HG02798 (cell line): ENCODE measurements at regions not wholly inside any gene's neighbourhood (a gene's known extent, or its start where the extent isn't known, plus 50 kb on each side); places are given as distances from the start of the nearest gene placed in this dataset.

ENCODE experiments used
- ATAC-seq: cut with Tn5 transposase; IDR thresholded peaks from one replicate; pipeline ENCODE4 v1.9.1; 2021; ENCODE audit warnings: mild to moderate bottlenecking; ENCODE audit not compliant: unreplicated experiment, poor library complexity

DNA sequence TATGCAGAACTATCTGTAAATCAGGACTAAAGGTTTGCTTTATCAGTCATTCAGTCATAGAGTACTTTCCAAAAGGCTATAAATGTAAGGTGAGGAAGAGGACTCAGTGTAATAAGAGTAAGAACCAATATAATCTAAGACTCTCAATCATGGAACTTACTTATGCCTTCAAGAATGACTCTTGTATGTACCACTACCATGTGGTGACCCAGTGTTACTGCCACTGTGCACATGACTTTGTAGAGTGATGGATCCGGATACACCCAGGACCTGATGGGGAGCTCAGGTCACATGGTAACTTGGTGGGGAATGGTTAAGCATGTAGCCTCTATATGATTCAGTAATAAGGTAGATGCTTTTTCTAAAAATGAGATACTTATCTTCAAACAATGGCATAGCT lies 2099.8 kb downstream of the MRPL39 start:
- ATAC-seq, result no peak

DNA sequence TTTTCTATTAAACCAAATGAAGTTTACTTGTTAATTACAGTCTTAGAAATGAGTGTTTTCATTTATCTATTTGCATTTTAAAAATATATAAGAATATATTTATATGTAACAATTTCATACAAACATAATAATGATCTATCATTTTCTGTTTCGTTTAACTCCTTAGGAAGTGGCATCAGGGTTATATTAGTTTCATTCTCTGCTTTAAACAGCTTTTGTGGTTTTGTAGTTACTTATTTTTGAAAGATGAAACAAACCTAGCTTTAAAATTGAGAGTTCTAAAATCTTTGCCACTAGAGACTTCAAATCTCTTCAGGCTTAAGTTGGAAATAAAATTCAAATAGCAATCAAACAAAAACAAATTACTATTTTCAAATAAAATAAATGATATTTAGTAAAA lies 2110.6 kb downstream of the MRPL39 start:
- peak; percentile 89 for ATAC-seq

DNA sequence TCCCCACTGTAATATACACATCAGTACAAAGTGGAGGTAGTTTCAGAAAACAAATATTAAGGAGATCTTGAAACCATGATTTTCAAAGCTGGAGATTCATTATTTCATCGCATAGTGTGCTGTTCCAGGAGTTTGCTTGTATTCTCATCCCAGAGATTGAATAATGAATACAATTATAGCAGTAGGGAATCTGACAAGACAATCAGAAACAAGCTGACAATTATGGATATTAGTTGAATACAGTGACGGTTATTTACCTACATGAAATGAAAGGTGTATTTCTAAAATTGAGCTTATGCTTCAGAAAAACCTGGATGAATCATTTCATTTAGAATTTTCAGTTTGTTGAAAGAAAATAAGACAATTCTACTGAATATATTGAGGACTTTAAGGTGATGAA lies 2119.0 kb downstream of the MRPL39 start:
- no peak for ATAC-seq

DNA sequence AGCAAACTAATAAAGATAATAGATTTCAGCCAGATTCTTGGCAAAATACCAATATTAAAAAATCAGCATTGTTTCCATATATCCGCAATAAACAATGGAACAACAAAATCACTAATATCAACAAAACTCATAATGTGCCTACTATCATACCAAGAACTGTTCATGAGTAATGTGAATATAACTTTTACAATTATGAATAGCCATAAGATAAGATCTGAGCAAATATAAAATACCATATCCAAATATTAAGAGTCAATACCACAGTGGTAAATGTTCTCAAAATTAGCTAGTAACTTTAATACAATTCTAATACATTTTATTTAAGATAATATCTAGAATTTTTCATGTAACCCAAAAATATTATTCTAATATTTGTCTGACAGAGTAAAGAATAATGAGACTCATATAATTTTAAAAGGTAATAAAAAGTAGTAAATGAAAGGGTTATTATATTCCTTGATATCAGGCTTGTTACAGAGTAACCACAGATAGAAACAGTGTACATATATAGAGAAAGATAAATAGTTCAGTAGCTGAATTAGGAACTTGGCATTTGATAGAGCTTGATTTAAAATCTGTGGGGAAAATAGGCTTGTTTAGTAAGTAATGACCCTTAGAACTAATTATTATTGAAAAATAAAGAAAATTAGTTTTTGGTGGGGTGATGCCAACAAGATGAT lies 2126.6 kb downstream of the MRPL39 start:
- ATAC-seq, result no peak

DNA sequence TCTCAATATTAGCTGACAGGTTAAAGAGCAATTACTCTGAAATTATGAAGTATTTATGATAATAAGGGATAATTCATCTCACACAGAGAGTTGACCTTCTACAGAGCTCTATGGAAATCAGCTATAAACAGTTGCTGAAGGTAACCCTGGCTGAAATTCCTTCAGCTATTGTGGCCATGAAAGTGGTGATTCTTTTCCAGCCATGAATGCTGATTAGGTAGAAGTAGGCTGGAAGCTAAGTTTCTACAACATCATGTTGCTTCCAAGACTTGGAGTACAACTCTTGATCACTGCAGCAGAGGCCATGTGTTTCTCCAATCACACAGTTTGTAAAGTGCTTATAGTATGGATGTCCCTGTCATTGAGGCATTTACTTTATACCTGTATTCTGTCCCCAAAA lies 2128.9 kb downstream of the MRPL39 start:
- no peak for ATAC-seq

DNA sequence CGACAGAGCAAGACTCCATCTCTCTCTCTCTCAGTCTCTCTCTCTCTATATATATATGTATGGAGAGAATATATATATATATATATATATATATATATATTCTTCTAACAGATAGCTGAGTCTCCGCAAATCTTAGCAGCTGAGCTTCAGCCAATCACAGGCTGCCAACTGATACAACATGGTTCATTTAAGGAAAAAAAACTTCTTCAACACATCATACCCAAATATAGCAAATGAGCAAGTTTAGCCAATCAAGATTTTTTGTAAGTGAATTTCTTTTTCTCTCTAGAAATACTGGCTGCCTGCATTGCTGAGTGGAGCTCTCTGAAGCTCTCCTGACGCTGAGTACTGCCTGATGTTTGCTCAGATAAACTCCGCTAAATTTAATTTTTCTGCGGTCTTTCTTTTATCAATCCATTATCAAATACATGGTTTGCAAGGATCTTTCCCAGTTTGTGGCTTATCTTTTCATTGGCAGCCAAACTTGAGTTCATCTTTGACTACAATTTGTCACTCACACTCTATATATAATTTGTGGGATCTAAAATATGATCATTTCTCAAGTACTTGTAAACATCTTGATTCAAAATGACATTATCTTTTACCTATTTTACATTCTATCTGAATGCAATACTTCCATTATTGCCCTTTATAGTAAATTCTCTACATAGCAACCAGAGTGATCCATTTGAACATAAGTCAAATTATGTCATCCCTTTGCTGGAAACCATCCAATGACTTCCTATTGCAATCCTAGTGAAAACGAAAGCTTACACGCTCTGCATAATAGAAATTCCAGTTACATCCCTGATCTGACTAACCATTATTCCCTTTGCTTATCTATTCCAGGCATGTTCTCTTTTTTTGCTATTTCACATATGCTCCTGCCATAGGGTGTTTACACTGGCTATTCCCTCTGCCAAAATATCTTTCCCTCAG lies 2131.7 kb downstream of the MRPL39 start:
- ATAC-seq, result no peak

DNA sequence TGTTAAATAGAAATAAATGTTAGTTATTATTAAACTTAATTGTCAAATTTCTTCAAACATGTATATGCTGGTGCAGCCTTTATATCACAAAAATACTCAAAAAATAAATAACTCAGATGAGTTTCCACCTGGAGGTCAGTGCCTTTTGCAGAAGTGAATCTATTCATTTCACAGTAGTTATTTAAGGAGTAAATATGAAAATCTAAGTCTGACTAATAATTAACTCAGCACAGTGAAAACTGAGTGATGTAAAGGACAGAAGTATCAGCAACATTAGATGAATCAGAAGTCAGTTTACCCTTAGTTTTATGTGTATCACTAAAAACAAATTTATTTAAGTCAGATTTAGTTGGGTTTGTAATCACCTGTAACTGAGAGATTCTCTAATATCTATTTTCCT lies 2135.4 kb downstream of the MRPL39 start:
- peak; percentile 87 for ATAC-seq

DNA sequence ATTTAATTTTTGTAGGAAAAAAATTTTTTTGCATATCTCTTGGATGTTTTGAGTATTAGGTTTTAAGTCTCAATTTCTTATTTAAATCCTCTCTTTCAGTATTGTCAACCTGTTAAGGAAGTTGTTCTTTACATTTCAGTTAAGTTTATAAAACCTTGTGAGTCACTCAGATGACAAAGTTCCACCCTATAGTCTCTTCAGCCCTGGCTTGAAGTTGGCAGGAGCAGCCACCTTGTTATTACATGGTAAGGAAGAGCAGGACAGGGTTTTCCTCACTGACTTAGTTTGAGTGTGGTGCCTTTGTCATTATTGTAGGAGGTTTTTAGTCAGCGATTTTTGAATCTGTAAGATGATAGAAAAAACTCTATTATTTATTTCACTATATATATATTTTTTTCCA lies 2143.9 kb downstream of the MRPL39 start:
- no peak for ATAC-seq

DNA sequence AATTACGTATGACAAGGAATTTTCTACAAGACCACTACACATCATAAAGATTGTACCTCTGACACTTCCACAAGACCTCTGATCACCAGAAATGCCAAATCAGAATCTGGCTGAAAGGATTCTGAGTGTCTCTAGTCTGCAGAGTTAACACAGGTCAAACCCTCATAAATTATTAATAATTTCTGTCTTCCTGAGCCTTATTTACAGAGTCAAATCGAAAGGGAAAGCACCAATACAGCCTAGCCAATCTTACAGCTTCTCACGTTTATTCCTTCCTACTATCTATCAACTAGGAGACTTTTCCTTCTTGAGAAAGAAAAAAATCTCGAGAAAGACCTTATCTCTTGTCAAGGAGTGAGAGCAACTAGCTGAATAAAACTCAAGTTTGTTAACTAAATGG lies 2151.6 kb downstream of the MRPL39 start:
- ATAC-seq, result peak; percentile 75

DNA sequence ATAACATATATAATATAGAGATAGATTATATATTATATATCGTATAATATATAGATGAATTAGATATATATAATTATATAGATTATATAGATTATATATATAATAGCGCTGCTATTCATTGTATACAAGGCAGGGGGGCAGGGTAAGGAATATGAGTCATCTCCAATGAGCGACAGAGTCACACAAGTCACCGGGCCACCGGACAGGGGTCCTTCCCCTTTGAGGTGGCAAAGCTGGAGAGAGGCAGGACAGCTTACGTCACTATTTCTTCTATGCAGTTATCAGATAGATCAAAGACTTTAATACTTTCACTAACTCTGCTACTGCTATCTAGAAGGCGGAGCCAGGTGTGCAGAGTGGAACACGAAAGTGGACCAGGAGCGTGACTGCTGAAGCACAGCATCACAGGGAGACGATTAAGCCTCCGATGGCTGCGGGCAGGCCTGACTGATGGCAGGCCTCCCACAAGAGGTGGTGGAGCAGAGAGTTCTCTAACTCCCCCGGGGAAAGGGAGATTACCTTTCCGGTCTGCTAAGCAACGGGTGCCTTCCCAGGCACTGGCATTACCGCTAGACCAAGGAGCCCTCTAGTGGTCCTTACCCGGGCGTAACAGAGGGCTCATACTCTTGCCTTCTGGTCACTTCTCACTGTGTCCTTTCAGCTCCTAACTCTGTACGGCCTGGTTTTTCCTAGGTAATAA lies 2154.7 kb downstream of the MRPL39 start:
- no peak for ATAC-seq

DNA sequence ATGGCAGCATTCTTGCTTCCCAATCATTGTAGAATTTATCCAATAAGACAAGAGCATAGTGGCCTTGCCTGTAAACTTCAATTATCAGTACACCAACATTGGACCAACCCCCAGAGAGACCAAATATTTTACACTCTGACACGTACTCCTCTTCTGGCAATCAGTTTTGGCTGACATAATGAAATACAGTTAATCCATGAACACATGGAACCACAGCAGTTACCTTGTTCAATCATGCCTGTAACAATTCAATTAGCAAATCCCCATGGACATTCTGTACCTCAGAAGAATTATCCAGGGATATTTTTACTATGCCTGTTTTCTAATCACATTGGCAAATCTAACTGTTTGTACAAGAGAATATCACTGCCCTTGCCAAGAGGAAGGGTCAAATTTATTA lies 2162.0 kb downstream of the MRPL39 start:
- ATAC-seq, result no peak

DNA sequence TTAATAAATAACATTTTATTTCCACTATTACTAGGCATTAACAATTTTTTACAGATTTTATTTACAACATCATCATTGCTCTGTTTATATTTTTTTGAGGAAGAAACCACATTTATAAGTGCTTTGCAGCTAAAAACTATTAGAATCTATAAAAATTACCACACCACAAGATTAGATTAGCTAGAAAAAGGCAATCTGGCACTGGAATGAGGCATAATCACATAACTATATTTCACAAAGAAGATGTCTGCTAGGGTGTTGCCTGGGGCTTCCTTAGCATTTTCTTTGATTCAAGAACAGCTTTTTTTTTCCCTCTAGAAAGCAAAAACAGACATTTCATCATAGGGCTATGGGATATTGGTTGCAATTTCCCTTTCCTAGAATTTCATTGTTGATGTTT lies 2169.2 kb downstream of the MRPL39 start:
- no peak for ATAC-seq

DNA sequence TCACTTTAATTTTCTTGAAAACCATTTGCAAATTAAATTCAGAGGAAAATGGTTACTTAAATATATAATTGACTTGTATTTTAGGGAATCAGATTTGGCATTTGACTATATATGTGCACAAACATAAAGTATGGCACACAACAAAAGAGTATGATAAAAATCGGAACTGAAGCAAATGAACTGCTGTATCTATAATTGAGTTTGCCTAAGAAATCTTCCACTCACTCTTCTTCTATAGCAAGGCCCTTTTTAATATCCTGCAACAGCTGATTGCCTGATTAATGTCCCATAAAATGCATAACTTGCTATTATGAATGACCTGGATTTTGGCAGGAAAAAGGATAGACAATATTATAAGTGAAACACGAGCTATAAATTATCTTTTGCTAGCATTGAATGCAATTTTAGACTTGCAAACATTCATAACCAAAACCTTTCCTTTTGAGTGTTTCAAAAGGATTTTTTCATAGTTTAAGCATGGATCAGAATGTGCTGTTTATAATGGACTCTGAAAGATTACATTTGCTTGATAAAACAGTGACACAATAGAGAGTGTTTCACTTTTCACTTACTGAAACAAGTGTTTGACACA lies 2204.3 kb downstream of the MRPL39 start:
- ATAC-seq, result no peak

DNA sequence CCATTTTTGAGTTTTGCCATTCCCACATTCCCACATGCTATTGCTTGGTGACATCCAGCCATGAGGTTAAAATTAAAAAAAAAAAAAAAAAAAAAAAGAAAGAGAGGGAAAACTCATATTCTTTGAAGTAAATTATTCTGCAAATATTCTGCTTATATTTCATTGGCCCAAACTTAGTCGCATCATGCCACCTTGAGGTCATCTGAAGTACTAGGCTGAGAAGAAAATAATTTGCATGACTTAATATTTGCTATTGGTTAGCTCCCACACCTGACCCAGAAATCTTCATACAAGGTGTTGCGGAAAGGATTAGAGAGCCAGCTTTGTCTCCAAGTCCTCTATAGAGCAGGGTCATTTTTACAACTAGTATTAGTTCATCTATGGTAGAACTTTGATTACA lies 2206.0 kb downstream of the MRPL39 start:
- no peak for ATAC-seq

DNA sequence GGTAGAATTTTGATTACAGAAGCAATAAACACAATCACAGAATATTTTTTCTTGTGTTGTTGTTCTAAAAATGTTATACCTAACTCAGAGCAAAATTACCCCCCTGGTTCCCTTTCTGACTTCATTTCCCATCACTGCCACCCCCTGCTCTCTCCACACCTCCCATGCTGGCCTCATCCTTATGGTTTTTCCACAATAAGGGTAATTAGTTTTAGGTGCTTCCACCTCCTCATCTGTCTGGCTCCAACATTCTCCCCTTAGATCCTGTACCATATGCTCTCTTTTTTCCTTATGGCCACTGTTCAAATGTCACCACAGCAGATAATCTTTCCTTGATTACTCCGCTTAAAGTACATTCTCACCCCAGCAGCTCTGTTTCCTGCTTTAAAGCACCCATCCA lies 2208.6 kb downstream of the MRPL39 start:
- no peak for ATAC-seq

DNA sequence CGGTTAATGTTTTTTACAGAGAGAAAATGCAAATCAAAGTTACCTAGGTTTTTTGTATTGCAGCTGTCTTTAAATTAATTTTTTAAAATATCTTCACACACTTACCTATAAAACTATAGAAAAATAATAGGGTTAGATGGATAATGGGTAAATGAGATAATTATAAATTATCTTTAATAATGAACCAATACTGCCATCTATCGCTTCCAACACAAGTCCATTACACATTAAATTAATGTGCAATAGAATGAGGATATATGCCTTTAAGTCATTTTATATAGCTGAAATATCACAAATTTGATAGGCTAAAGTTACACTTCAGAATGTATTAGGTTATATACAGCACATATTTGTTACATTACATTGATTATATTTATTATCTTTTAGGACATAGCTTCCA lies 2212.8 kb downstream of the MRPL39 start:
- ATAC-seq, result no peak

DNA sequence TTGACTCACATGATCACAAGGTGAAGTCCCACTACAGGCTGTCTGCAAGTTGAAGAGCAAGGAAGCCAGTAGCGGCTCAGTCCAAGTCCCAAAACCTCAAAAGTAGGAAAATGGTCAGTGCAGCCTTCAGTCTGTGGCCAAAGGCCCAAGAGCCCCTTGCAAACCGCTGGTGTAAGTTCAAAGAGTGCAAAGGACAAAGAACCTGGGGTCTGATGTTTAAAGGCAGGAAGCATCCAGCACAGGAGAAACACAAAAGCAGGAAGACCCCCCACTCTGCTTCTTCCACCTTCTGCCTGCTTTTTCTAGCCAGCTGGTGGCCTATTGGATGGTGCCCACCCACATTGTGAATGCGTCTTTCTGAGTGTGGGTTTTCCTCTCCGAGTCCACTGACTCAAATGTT lies 2222.6 kb downstream of the MRPL39 start:
- ATAC-seq, result no peak

DNA sequence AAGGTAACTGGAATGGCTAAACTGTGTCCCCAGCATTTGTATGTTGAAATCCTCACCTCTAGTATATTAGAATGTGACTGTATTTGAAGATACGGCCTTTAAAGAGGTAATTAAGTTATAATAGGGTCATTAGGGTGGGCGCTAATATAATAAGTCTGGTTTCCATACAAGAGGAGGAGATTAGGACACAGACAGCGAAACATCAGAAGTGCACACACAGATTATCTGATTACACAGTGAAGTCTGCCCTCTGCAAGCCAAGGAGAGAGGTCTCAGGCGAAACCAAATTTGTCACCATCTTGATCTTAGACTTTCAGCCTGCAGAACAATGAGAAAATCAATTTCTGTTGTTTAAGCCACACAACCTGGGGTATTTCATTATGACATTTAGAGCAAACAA lies 2233.1 kb downstream of the MRPL39 start:
- ATAC-seq, result no peak

DNA sequence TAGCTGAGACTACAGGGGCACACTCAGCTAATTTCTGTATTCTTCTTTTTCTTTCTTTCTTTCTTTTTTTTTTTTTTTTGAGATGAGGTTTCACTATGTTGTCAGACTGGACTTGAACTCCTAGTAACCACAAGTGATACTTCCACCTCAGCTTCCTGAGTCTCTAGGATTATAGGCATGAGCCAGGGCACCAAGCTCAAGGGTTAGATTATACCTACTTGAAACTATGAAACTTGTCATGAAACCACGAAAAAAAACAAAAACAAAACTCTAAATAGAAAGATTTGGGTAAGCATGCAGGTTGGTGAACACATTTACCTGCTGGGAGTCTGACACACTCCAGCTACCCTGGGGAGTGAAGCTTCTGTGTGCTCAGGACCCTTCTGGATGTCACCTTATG lies 2250.4 kb downstream of the MRPL39 start:
- no peak for ATAC-seq

DNA sequence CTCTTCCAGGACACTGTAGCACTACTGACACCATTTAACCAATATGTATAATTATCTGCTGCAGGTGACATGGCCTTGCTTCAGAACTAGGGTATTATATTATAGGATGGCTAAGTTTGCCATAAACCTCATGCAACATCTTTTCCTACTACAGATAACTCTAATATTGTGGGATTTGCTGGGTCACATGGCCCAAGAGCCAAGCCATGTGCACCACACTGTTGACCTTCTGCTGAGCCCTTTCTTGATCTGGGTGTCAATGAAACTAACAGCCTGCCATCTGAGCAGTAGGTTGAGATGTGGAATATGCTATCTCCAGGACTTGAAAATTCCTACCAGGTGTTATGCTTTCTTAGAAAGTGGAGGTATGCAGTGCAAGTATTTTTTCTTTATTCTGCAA lies 2291.1 kb downstream of the MRPL39 start:
- no peak for ATAC-seq

DNA sequence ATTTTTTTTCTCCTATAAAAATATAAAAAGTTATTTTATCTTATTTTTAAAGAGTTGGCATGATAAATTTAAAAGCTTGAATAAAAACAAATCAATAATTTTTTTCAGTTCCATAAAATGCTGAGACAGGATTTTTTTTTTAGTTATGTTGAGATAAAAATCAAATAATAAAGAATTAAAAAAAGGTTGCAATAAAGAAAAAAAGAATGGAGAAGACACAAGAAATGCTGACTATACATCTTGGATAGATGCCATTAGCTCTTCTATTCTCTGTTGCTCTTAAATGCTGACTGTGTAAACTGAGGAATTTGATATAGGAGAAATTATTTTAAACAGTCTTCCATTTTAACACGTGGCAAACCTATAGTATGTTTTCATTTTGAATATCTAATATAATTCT lies 2298.5 kb downstream of the MRPL39 start:
- ATAC-seq, result no peak
